22Rv1 (cell line): ENCODE measurements at regions not wholly inside any gene's neighbourhood (a gene's known extent, or its start where the extent isn't known, plus 50 kb on each side); places are given as distances from the start of the nearest gene placed in this dataset.

ENCODE experiments used
- ZFX ChIP-seq: fragments of 450-650 bp; IDR thresholded peaks from 2 replicates; pipeline ENCODE4 v1.6.1; 2017; ENCODE audit warnings: antibody characterized with exemption, borderline replicate concordance
- TF ChIP-seq, protein P1 (sequence below): fragments of 450-650 bp; IDR thresholded peaks from 2 replicates; pipeline ENCODE4 v1.5.1; 2017; ENCODE audit warnings: mild to moderate bottlenecking

DNA sequence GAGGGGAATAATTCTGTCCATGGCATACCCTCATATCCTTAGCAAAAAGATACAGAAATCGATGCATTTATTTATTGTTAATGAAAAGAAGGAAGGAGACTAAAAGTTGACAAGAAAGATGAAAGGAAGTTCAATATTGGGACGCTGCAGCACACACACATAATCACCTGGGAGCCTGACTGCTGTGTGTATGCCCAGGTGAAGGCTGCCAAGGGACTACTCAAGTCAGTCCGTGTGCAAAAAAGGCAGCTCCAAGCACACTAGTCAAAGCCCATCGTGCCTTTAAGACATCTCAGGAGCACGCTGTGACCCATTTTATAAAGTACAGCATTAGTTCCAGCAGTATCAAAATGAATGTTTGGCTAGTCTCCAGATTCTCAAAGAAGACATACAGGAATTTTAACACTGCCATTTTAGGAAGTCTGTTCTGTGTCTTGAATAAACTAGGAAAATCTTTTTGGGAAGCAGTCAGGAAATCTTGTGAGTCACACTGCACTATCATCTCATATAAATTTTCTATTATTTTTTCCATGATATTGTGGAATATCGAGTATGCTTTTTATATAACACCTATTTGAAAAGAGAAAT lies 363.9 kb downstream of the GASK1B start:
- TF ChIP-seq, protein P1, sequence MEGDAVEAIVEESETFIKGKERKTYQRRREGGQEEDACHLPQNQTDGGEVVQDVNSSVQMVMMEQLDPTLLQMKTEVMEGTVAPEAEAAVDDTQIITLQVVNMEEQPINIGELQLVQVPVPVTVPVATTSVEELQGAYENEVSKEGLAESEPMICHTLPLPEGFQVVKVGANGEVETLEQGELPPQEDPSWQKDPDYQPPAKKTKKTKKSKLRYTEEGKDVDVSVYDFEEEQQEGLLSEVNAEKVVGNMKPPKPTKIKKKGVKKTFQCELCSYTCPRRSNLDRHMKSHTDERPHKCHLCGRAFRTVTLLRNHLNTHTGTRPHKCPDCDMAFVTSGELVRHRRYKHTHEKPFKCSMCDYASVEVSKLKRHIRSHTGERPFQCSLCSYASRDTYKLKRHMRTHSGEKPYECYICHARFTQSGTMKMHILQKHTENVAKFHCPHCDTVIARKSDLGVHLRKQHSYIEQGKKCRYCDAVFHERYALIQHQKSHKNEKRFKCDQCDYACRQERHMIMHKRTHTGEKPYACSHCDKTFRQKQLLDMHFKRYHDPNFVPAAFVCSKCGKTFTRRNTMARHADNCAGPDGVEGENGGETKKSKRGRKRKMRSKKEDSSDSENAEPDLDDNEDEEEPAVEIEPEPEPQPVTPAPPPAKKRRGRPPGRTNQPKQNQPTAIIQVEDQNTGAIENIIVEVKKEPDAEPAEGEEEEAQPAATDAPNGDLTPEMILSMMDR, result no peak
- TF ChIP-seq ZFX, result no peak
